EL (cell line): ENCODE measurements at regions not wholly inside any gene's neighbourhood (a gene's known extent, or its start where the extent isn't known, plus 50 kb on each side); places are given as distances from the start of the nearest gene placed in this dataset.
A peak's percentile ranks its signal among the peaks of the same experiment; 100 is the strongest.

ENCODE experiments used
- DNase-seq: peaks from one replicate; pipeline ENCODE4 v3.0.0-alpha.2; 2016

- no peak for DNase-seq
These were observed 697.0 kb upstream of the RGMB start for GRCh38 chr5:98076501-98076900.

- DNase-seq: no peak
These were observed 687.9 kb upstream of the RGMB start for GRCh38 chr5:98085593-98085992.

GRCh38 chr5:98095072-98095471, 678.4 kb upstream of the RGMB start:
- no peak for DNase-seq

- peak; percentile 68 for DNase-seq
These were observed 677.3 kb upstream of the RGMB start for GRCh38 chr5:98096155-98096554.

- peak; percentile 14 for DNase-seq
These were observed 673.9 kb upstream of the RGMB start for GRCh38 chr5:98099448-98100105.

- no peak for DNase-seq
These were observed 672.3 kb upstream of the RGMB start for GRCh38 chr5:98101131-98101530.

GRCh38 chr5:98102936-98103335, 670.5 kb upstream of the RGMB start:
- DNase-seq: peak; percentile 12

GRCh38 chr5:98103807-98104206, 669.7 kb upstream of the RGMB start:
- DNase-seq: no peak

GRCh38 chr5:98104454-98105188, 668.8 kb upstream of the RGMB start:
- DNase-seq: no peak

- DNase-seq: no peak
These were observed 667.8 kb upstream of the RGMB start for GRCh38 chr5:98105681-98106080.

GRCh38 chr5:98106116-98107031, 667.1 kb upstream of the RGMB start:
- peak; percentile 53 for DNase-seq

- DNase-seq: peak; percentile 94
These were observed 665.0 kb upstream of the RGMB start for GRCh38 chr5:98108497-98108896.

- peak; percentile 87 for DNase-seq
These were observed 663.9 kb upstream of the RGMB start for GRCh38 chr5:98109561-98110006.

GRCh38 chr5:98110282-98110691, 663.2 kb upstream of the RGMB start:
- peak; percentile 96 for DNase-seq

GRCh38 chr5:98110791-98111190, 662.7 kb upstream of the RGMB start:
- peak; percentile 54 for DNase-seq

GRCh38 chr5:98111686-98112085, 661.8 kb upstream of the RGMB start:
- no peak for DNase-seq

GRCh38 chr5:98121036-98121936, 652.2 kb upstream of the RGMB start:
- no peak for DNase-seq

GRCh38 chr5:98128271-98128670, 645.2 kb upstream of the RGMB start:
- no peak for DNase-seq

- no peak for DNase-seq
These were observed 644.6 kb upstream of the RGMB start for GRCh38 chr5:98128846-98129245.

- DNase-seq: peak; percentile 14
These were observed 643.0 kb upstream of the RGMB start for GRCh38 chr5:98130261-98131035.

- no peak for DNase-seq
These were observed 629.3 kb upstream of the RGMB start for GRCh38 chr5:98144116-98144515.

GRCh38 chr5:98144710-98145109, 628.8 kb upstream of the RGMB start:
- no peak for DNase-seq
